GM12874 (cell line): ENCODE measurements at regions not wholly inside any gene's neighbourhood (a gene's known extent, or its start where the extent isn't known, plus 50 kb on each side); places are given as distances from the start of the nearest gene placed in this dataset.

Source experiments
- CTCF ChIP-seq: IDR thresholded peaks from 2 replicates; pipeline ENCODE4 v1.5.1; 2011; ENCODE audit warnings: low read depth, mild to moderate bottlenecking, control low read depth, low read length, moderate library complexity; ENCODE audit not compliant: insufficient read depth

- TF ChIP-seq CTCF, result peak; percentile 81
These were observed 304.9 kb downstream of the CDH26 start for GRCh38 chr20:60262967-60263603.

GRCh38 chr20:60263725-60264709, 305.8 kb downstream of the CDH26 start:
- no peak for TF ChIP-seq CTCF

GRCh38 chr20:60266177-60266823, 308.1 kb downstream of the CDH26 start:
- TF ChIP-seq CTCF, result no peak

- no peak for TF ChIP-seq CTCF
These were observed 310.3 kb downstream of the CDH26 start for GRCh38 chr20:60268491-60268890.

- no peak for TF ChIP-seq CTCF
These were observed 311.4 kb downstream of the CDH26 start for GRCh38 chr20:60269573-60270162.

GRCh38 chr20:60270341-60270740, 312.1 kb downstream of the CDH26 start:
- no peak for TF ChIP-seq CTCF

- TF ChIP-seq CTCF, result no peak
These were observed 313.4 kb downstream of the CDH26 start for GRCh38 chr20:60271597-60271996.
